Hematopoietic multipotent progenitor cell treated with erythropoietin and hydrocortisone succinate and interleukin-3 and kit ligand, for 6 days (in vitro differentiated cells): ENCODE measurements at regions not wholly inside any gene's neighbourhood (a gene's known extent, or its start where the extent isn't known, plus 50 kb on each side); places are given as distances from the start of the nearest gene placed in this dataset.

ENCODE experiments used
- DNase-seq: peaks from one replicate; pipeline ENCODE4 v3.0.0-alpha.2; 2015

DNA sequence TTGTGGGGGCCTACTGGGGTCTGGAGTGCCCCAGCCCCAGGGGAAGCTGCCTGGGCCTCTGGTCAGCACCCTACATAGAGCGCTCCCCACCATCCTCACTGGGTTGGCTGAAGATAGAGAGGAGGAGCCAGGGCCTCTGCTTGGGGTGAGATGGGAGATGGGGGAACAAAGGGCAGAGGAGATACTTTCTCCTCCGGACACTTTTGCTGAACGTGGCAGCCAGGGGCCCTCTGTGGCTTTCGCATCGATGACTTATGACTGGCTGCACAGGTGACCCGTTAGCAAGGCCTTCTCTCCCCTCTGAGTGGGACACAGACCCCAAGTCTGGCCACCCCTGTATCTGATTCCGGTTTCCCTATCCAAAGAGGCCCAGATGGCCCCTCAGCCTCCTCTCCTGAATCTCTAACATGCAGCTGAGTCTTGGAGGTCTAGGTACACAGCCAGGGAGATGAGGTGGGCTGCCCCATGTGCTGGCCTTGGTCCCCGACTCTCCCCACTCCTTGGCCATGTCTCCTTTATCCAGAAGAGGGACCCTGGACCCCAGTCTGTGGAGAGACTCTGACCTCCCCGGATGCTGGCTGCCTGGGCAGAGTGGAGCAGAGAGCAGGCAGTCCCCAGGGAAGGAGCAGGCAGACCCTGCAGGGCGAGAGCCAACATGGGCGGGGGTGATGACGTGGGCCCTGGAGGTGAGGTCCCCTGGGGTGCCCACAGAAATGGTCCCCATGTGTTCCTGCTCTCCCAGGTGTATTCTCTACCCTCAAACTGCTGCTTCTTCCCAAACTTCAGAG, 59.3 kb upstream of the NECTIN1 start:
- no peak for DNase-seq

DNA sequence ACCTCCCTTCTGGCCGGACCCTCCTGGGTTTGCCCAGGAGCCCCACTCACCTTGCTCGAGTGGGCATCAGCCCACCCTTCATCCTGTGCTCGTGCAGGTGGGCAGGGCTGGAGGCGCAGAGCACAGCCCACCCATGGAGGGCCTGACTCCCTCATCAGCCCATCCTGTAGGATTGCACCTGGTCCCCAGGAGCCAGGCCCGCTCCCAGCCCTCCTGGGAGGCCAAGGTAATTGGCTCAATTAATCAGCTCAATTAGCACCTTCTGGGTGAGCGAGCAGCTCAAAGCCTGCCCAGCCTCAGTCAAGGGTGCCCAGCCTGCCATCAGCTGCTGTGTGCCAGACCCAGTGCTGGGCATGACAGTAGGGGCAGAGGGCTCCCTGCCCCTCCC, 58.1 kb upstream of the NECTIN1 start:
- DNase-seq: no peak

GRCh38 chr11:119786431-119787073, 57.6 kb upstream of the NECTIN1 start:
- DNase-seq: no peak

DNA sequence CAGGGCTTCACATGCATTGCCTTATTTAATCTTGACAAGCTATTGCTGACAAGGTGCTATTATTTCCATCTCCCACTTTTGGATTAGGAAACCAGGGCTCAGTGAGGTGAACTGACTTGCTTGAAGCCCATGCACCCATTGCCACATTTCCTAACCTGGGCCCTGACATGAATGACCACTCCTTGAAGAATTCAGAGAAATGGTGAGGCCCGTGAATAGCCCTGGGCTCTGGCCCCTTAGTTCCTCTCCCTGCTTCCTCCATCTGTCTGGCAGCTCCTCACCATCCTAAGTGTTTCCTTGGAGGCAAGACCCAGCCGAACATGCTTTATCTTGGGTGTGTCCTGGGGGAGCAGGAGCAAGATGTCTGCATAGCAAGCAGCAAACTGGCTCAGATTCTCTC, 56.1 kb upstream of the NECTIN1 start:
- peak; percentile 37 for DNase-seq

- DNase-seq: peak; percentile 84
These were observed 55.4 kb upstream of the NECTIN1 start for GRCh38 chr11:119784421-119784820.

DNA sequence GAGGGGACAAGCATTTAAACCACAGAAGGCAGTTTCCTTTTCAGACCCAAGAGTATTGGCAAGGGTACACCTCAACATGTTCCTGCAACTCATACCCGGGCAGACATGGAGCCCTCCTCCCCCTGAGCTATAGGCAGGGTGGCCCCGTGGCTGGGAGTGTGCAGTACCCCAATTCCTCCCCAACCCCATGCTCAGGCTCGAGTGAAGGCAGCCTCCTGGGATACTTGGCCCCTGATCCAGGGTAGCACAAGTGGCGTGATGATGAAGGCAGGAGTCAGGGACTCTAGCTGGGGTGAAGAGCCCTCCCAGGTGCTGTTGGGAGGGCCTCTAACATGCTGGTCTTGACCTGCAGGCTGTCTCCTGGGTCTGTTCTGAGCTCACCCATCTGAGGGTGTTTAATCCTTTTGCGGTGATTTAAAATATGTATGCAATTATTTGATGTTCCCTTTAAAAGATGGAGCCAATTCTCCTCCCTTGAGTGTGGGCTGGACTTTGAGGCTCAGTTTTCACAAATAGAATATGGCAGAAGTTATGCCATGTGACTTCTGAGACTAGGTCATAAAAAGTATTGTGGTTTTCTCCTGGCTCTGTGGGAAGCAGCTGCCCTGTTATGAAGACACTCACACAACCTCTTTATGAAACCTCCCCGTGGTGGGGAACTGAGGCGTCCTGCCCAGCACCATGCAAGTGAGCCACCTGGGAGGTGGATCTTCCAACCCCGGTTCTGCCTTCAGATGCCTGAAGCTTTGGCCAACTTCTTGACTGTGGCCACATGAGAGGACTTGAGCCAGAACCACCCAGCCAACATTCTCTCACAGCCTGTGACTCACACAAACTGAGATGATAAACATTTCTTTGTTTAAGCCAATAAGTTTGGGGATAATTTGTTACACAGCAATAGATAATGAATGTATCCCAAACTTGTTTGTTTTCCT, 54.7 kb upstream of the NECTIN1 start:
- peak; percentile 38 for DNase-seq

DNA sequence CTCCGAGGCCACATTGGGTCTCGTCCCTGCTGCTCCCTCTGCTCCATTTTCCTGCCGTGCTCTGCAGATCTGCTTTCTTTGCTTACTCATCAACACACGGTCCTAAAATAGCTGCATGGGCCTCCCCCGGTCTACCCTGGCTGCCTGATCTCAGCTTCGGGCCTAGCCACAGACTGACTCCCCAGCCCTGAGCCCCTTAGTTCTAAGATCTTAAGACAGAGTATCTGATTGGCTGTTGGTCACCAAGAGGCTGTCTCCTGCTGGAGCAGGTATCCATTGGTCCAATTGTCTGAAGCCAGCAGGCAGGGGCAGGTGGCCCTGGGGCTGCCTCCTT, 53.7 kb upstream of the NECTIN1 start:
- no peak for DNase-seq

DNA sequence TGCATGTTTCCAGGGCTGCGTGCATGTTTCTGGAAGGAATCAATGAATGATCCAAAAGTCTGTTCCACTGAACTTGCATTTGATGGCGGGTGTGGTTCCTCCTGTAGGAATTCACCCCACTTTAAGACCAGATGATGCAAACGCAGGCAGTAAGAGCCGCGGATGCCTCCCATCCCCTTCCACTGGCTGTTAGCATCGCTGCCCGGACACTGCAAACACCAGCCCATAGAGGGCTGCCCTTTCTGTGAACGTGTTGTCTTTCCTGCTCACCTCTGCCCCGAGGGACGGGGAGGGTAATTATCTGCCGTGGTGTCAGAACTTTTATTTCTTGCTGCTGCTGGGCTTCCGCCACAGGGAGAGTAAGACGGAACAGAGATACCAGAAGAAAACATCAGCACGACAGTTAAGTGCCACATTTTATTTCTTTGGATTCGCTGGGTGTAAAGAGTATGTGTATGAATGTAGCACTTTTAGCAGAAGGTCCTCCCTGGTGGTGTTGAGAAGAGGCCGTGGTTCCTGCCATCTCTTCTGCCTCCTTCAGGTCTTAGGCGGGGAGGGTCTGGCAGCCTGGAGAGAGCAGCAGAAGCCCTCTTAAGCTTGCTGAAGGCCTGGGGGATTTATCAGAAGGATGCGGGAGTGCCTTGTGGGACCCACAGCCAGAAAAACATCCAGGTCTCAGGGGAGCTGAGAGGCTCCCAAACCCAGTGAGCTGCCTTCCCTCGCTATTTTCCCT, 53.2 kb upstream of the NECTIN1 start:
- DNase-seq: no peak

DNA sequence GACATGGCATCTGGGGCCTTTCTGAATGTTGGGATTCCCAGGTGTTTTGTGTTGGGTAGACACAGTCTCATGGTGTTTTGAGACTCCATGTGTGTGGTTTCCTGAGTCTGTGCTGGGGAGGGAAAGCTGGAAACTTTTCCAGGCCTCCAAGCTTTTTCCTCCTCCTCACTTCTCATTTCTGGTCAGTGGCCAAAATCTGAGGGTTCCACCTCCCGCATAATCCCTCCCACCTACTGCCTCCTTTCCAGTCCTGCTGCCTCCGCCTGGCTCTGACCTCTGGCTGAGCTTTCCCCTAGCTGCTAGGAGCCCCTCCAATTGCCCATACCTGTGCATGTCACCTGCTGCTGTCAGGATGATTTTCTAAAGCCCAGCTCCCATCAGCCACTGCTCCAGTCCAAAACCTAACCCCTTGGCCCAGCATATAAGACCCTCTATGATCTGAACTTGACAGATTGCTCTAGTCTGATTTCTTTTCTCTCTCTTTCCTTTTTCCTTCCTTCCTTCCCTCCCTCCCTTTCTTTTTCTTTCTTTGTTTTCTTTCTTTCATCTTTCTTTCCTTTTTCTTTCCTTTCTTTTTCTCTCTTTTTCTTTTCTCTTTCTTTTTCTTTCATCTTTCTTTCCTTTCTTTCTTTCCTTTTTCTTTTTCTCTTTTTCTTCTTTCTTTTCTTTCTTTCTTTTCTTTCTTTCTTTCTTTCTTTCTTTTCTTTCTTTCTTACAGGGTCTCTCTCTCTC, 51.4 kb upstream of the NECTIN1 start:
- no peak for DNase-seq

- DNase-seq: no peak
These were observed 50.4 kb upstream of the NECTIN1 start for GRCh38 chr11:119779195-119780071.
